K562 (cell line): ENCODE measurements at regions not wholly inside any gene's neighbourhood (a gene's known extent, or its start where the extent isn't known, plus 50 kb on each side); places are given as distances from the start of the nearest gene placed in this dataset.
A peak's percentile ranks its signal among the peaks of the same experiment; 100 is the strongest.

Experiments used
- ATAC-seq: fragments of 200-7000 bp; cut with Tn5 transposase; 3 replicates; pipeline ENCODE4 v1.9.1; 2020; ENCODE audit warnings: moderate library complexity
- BruUV-seq: library from RNA; stranded (reverse); fragments of 400-500 nt; replicated peaks from 2 replicates; lab custom pipeline; 2021; lab: Mats Ljungman, UMichigan
- CTCF ChIA-PET: fragments of 300-600 bp; formaldehyde crosslinking; extraction: SDS; loops from one replicate; lab custom pipeline; 2021; ENCODE audit warnings: low intra/inter-chr PET ratio; lab: Yijun Ruan, JAX
- POLR2A ChIA-PET: fragments of 300-600, 350-650 bp; sonication (Branson Sonifier 250); formaldehyde crosslinking; extraction: SDS; loops from one replicate; lab custom pipeline; 2021; ENCODE audit warnings: antibody characterized with exemption, inconsistent platforms; lab: Yijun Ruan, JAX
- DNase-seq, 4 experiments: peaks; one replicate each; pipeline versions ENCODE4 v3.0.0 to v3.0.0-alpha.2; 2011 to 2018; ENCODE audit warnings: low spot score in 3 of 4, mixed read lengths in 3 of 4; ENCODE audit errors: extremely low read depth in 1 of 4
- FAIRE-seq: peaks from 2 replicates; lab custom pipeline; 2011; peaks lifted over from hg19 to GRCh38; lab: Jason Lieb, UNC
- H2AFZ ChIP-seq: 2 replicates; pipeline ENCODE4 v1.6.0; 2011; ENCODE audit warnings: low read depth, low read length, control low read depth, inconsistent platforms
- H3K27ac ChIP-seq: fragments of 200-600 bp; 3 replicates; pipeline ENCODE4 v1.8.0; 2011; ENCODE audit warnings: low read depth, mild to moderate bottlenecking, control low read depth, inconsistent platforms, low read length, moderate library complexity, mixed read lengths; ENCODE audit errors: extremely low read depth
- H3K27me3 ChIP-seq, 2 experiments: fragments of 300-600 bp in 1 of 2; 2 replicates in 1 of 2; 3 replicates in 1 of 2; pipeline versions ENCODE4 v1.6.0 to v1.8.0; 2011; ENCODE audit warnings: inconsistent platforms in 2 of 2, low read length in 2 of 2, mild to moderate bottlenecking in 1 of 2, mixed read lengths in 1 of 2, moderate library complexity in 1 of 2; ENCODE audit not compliant: control insufficient read depth in 2 of 2, insufficient read depth in 2 of 2
- H3K36me3 ChIP-seq: fragments of 300-600 bp; 3 replicates; pipeline ENCODE4 v1.8.0; 2011; ENCODE audit warnings: mild to moderate bottlenecking, low read length, inconsistent platforms; ENCODE audit not compliant: control insufficient read depth, insufficient read depth
- H3K4me1 ChIP-seq, 2 experiments: fragments of 200-600 bp in 1 of 2; replicated peaks in 1 of 2; 2 replicates in 1 of 2; 3 replicates in 1 of 2; pipeline versions ENCODE4 v1.5.1 to v1.8.0; 2011; ENCODE audit warnings: inconsistent platforms in 2 of 2, low read length in 2 of 2, mild to moderate bottlenecking in 1 of 2, mixed read lengths in 1 of 2, moderate library complexity in 1 of 2; ENCODE audit not compliant: control insufficient read depth in 2 of 2, insufficient read depth in 2 of 2
- H3K4me2 ChIP-seq: 2 replicates; pipeline ENCODE4 v1.6.1; 2011; ENCODE audit warnings: low read length, control low read depth, inconsistent platforms, mixed read lengths; ENCODE audit not compliant: insufficient read depth
- H3K4me3 ChIP-seq: fragments of 200-600 bp; sonication (generic), shearing (Covaris generic); 2 replicates; pipeline ENCODE4 v1.5.1; 2016; ENCODE audit warnings: control low read depth, inconsistent platforms
- H3K79me2 ChIP-seq: fragments of 200-600 bp; 3 replicates; pipeline ENCODE4 v1.8.0; 2011; ENCODE audit warnings: low read length, inconsistent platforms; ENCODE audit not compliant: control insufficient read depth, insufficient read depth
- H3K9ac ChIP-seq, 2 experiments: 2 replicates each; pipeline versions ENCODE4 v1.6.0 to v1.6.1; 2011; ENCODE audit warnings: low read depth in 2 of 2, low read length in 2 of 2, control low read depth in 1 of 2, inconsistent platforms in 1 of 2, mild to moderate bottlenecking in 1 of 2, mixed read lengths in 1 of 2; ENCODE audit not compliant: insufficient read depth in 1 of 2
- H3K9me1 ChIP-seq: one replicate; pipeline ENCODE4 v1.6.0; 2011; ENCODE audit warnings: inconsistent platforms, mild to moderate bottlenecking, low read length, moderate library complexity; ENCODE audit not compliant: control insufficient read depth, insufficient read depth
- H3K9me3 ChIP-seq: replicated peaks from 2 replicates; pipeline ENCODE4 v1.5.1; 2011; ENCODE audit warnings: low read depth, low read length, inconsistent platforms; ENCODE audit not compliant: control insufficient read depth, insufficient read depth
- H4K20me1 ChIP-seq: replicated peaks from 2 replicates; pipeline ENCODE4 v1.6.1; 2011; ENCODE audit warnings: low read length, inconsistent platforms, mixed read lengths; ENCODE audit not compliant: control insufficient read depth, insufficient read depth
- CBFA2T3 ChIP-seq: fragments of 450-650 bp; IDR thresholded peaks from 2 replicates; pipeline ENCODE4 v1.6.1; 2017
- CREB3L1 ChIP-seq: fragments of 450-650 bp; IDR thresholded peaks from 2 replicates; pipeline ENCODE4 v1.6.1; 2014; ENCODE audit warnings: low read depth, mild to moderate bottlenecking, moderate library complexity, borderline replicate concordance
- DPF2 ChIP-seq: fragments of 450-650 bp; IDR thresholded peaks from 2 replicates; pipeline ENCODE4 v1.6.1; 2016
- ETS2 ChIP-seq: IDR thresholded peaks from 2 replicates; pipeline ENCODE4 v1.6.1; 2016; ENCODE audit warnings: borderline replicate concordance, missing genetic modification characterization, mild to moderate bottlenecking, moderate library complexity, missing compliant biosample characterization; ENCODE audit not compliant: poor library complexity, severe bottlenecking
- FOXA1 ChIP-seq: fragments of 450-650 bp; IDR thresholded peaks from 2 replicates; pipeline ENCODE4 v1.6.1; 2016; ENCODE audit warnings: mild to moderate bottlenecking, borderline replicate concordance
- HMG20A ChIP-seq: fragments of 450-650 bp; formaldehyde crosslinking; conservative IDR thresholded peaks from 2 replicates; pipeline ENCODE4 v1.4.0; 2020; ENCODE audit warnings: mild to moderate bottlenecking, mixed read lengths
- IRF2 ChIP-seq: sonication (generic); formaldehyde crosslinking; IDR thresholded peaks from 2 replicates; pipeline ENCODE4 v1.8.1; 2022; ENCODE audit warnings: mild to moderate bottlenecking, missing genetic modification reagents
- MAZ ChIP-seq, 2 experiments: fragments of 450-650 bp in 1 of 2; sonication (generic) in 1 of 2; formaldehyde crosslinking; IDR thresholded peaks in 1 of 2; conservative IDR thresholded peaks in 1 of 2; 2 replicates each; pipeline versions ENCODE4 v1.4.0 to v1.5.0; 2020; ENCODE audit warnings: mild to moderate bottlenecking in 1 of 2, missing genetic modification reagents in 1 of 2
- MEIS2 ChIP-seq: fragments of 450-650 bp; IDR thresholded peaks from 2 replicates; pipeline ENCODE4 v1.6.1; 2014; ENCODE audit warnings: mild to moderate bottlenecking; ENCODE audit not compliant: partially characterized antibody
- POU5F1 ChIP-seq: fragments of 150-350 bp; IDR thresholded peaks from 2 replicates; pipeline ENCODE4 v1.6.1; 2014; ENCODE audit warnings: borderline replicate concordance, low read length, low read depth, mild to moderate bottlenecking; ENCODE audit not compliant: partially characterized antibody
- SMARCA4 ChIP-seq: fragments of 450-650 bp; IDR thresholded peaks from 2 replicates; pipeline ENCODE4 v1.6.1; 2016
- SMARCE1 ChIP-seq: fragments of 450-650 bp; IDR thresholded peaks from 2 replicates; pipeline ENCODE4 v1.7.1; 2016; ENCODE audit warnings: mild to moderate bottlenecking
- ZNF12 ChIP-seq: sonication (generic); formaldehyde crosslinking; IDR thresholded peaks from 2 replicates; pipeline ENCODE4 v1.4.0; 2020; ENCODE audit warnings: mild to moderate bottlenecking, missing genetic modification reagents
- ZNF274 ChIP-seq: IDR thresholded peaks from 2 replicates; pipeline ENCODE4 v1.6.1; 2011; ENCODE audit warnings: low read depth, mild to moderate bottlenecking, low read length, moderate library complexity, borderline replicate concordance
- ZNF311 ChIP-seq: fragments of 250-450 bp; sonication (Bioruptor Pico); IDR thresholded peaks from 2 replicates; pipeline ENCODE4 v1.4.0; 2020; ENCODE audit warnings: mild to moderate bottlenecking, moderate library complexity
- ZNF324 ChIP-seq: fragments of 250-450 bp; sonication (Bioruptor Pico); IDR thresholded peaks from 2 replicates; pipeline ENCODE4 v1.4.0; 2020; ENCODE audit warnings: mild to moderate bottlenecking
- WGBS: fragments of 100-300 bp; shearing (Covaris generic); methylation state at CpG from one replicate; pipeline ENCODE4 v1.1.6; 2016; ENCODE audit warnings: low coverage, mixed read lengths; ENCODE audit not compliant: insufficient coverage; ENCODE audit errors: missing lambda C conversion rate; 5-methylcytosine and 5-hydroxymethylcytosine counted together
- in situ Hi-C: fragments of 300-500 bp; cut with MboI; formaldehyde crosslinking; loops from 4 replicates; pipeline ENCODE4 v1.15.0; 2018; ENCODE audit warnings: inconsistent platforms, mixed read lengths
- intact Hi-C: fragments of 100-400 bp; cut with micrococcal nuclease; formaldehyde crosslinking; loops from 2 replicates; pipeline ENCODE4 v1.14.2; 2022
- TF ChIP-seq, protein P1 (sequence below): fragments of 250-450 bp; sonication (Bioruptor Pico); IDR thresholded peaks from 2 replicates; pipeline ENCODE4 v1.8.0; 2021; ENCODE audit warnings: mild to moderate bottlenecking, moderate library complexity
- TF ChIP-seq, protein P2 (sequence below): sonication (generic); formaldehyde crosslinking; IDR thresholded peaks from 2 replicates; pipeline ENCODE4 v1.8.1; 2022; ENCODE audit warnings: missing genetic modification reagents

GRCh38 chr4:126495163-126495752, 1137.5 kb upstream of the INTU start (continued):
- peak; percentile 38 for TF ChIP-seq CBFA2T3
- TF ChIP-seq MAZ (CRISPR knock-in tag; conservative IDR thresholded peaks at IDR 0.05 in 1 of 2, IDR thresholded peaks at IDR 0.05 in 1 of 2) = 0 out of 4 replicates have a peak, but pooled peaks of 1 of the 2 experiments have one; percentile 12
- TF ChIP-seq MEIS2 = peak; percentile 91
- no peak for TF ChIP-seq ZNF12
- TF ChIP-seq SMARCE1 = 0 out of 2 replicates have a peak, but pooled peaks have one; percentile 15
- peak; percentile 75 for TF ChIP-seq DPF2
- TF ChIP-seq SMARCA4 = peak; percentile 50; the same call in 1 of the 2 replicates
- TF ChIP-seq ZNF324 (CRISPR knock-in tag) = no peak
- no peak for TF ChIP-seq ETS2 (tag)
- TF ChIP-seq, all 486 proteins: peak for 13

DNA sequence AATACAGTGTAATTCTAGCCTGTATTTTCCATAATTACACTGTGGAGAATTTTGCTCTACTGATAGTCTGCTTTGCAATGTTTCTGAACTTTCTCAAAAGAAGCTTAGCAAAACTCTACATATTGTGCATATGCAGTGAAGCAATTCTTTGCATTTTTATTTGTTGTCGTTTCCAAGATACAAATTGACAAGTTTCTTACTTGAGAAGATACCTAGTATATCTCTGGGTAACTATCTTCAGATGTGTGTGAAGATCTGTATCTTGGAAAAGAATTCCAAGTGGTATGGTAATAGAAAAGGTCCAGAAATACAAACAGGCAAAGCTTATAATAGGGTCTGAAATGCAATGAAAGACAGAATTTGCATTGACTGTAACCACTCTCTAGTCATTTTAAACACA, 1119.8 kb upstream of the INTU start:
- 63% methylated on average over 1 of the region's 1 CpG for WGBS
- Histone ChIP-seq H3K4me1 (no peaks in the 10 kb centered on the region), H3K36me3 (peaks cover 17% of the 10 kb centered on the region; the same call in 1 of the 3 replicates), H3K79me2 (peaks cover 11% of the 10 kb centered on the region; the same call in 2 of the 3 replicates), H3K4me2 (no peak overlapping the region), H3K27me3 (no peaks in the 10 kb centered on the region), H3K9me3 (no peaks in the 10 kb centered on the region), H4K20me1 (no peaks in the 10 kb centered on the region), H2AFZ (no peak overlapping the region), H3K9ac (no peak overlapping the region), H3K9me1 (no peaks in the 10 kb centered on the region), H3K27ac (no peak overlapping the region), H3K4me3 (no peak overlapping the region)
- ChIA-PET CTCF (no interaction called here), POLR2A (no interaction called here)
- 0 out of 3 replicates have a peak, but pooled peaks have one; percentile 26 for ATAC-seq
- intact Hi-C loops (no loop called here), in situ Hi-C loops (no loop called here)
- no peak for FAIRE-seq
- BruUV-seq = no TSS peak
- no peak for DNase-seq
- TF ChIP-seq POU5F1 = no peak
- no peak for TF ChIP-seq HMG20A (CRISPR knock-in tag)
- TF ChIP-seq CREB3L1 = no peak
- TF ChIP-seq ZNF311 (CRISPR knock-in tag) = no peak
- TF ChIP-seq, protein P1, sequence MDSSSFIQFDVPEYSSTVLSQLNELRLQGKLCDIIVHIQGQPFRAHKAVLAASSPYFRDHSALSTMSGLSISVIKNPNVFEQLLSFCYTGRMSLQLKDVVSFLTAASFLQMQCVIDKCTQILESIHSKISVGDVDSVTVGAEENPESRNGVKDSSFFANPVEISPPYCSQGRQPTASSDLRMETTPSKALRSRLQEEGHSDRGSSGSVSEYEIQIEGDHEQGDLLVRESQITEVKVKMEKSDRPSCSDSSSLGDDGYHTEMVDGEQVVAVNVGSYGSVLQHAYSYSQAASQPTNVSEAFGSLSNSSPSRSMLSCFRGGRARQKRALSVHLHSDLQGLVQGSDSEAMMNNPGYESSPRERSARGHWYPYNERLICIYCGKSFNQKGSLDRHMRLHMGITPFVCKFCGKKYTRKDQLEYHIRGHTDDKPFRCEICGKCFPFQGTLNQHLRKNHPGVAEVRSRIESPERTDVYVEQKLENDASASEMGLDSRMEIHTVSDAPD (CRISPR knock-in tag) = no peak
- no peak for TF ChIP-seq ZNF274
- no peak for TF ChIP-seq FOXA1
- no peak for TF ChIP-seq IRF2 (CRISPR knock-in tag)
- TF ChIP-seq, protein P2, sequence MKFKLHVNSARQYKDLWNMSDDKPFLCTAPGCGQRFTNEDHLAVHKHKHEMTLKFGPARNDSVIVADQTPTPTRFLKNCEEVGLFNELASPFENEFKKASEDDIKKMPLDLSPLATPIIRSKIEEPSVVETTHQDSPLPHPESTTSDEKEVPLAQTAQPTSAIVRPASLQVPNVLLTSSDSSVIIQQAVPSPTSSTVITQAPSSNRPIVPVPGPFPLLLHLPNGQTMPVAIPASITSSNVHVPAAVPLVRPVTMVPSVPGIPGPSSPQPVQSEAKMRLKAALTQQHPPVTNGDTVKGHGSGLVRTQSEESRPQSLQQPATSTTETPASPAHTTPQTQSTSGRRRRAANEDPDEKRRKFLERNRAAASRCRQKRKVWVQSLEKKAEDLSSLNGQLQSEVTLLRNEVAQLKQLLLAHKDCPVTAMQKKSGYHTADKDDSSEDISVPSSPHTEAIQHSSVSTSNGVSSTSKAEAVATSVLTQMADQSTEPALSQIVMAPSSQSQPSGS = no peak
